Retina (tissue), 1 donor: ENCODE measurements at regions not wholly inside any gene's neighbourhood (a gene's known extent, or its start where the extent isn't known, plus 50 kb on each side); places are given as distances from the start of the nearest gene placed in this dataset.
A peak's percentile ranks its signal among the peaks of the same experiment; 100 is the strongest.

Experiments
- DNase-seq: peaks from one replicate; pipeline ENCODE4 v3.0.0-alpha.2; 2016

DNA sequence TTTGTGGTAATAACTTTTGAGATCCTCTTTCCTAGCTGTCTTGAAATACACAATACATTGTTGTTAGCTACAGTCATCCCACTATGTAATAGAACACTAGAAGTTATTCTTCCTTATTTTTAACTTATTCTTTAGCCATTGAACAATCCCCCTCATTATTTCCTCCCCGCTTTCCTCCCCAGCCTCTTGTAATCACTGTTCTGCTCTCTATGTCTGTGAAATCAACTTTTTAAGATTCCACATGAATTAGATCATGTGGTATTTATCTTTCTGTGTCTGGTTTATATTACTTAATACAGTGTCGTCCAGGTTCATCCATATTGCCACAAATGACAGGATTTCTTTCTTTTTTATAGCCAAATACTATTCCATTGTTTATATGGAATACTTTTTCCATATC lies 72.9 kb downstream of the SLC10A2 start:
- no peak for DNase-seq

GRCh38 chr13:102984210-102984609 lies 82.0 kb downstream of the SLC10A2 start:
- no peak for DNase-seq

DNA sequence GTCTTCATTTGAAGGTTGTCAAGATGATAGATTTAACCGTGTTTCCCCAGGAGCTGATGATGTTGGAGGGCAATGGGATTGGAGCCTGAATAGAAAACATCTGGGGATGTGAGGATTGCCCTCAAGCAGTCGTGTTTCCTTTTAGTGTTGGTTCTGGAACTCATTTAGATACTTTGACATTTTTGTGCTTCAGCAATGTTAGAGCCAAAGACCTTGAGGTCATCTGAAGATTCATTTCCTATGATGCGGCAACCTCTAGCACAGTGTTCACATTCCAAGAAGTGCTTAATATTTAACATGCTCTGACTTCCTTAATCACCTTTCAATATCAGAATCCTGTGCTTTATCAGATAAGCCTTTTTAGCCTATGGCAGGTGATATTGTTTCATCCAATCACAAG lies 82.7 kb downstream of the SLC10A2 start:
- DNase-seq: no peak

- DNase-seq: no peak
These were observed 85.8 kb downstream of the SLC10A2 start for GRCh38 chr13:102980331-102980982.

- no peak for DNase-seq
These were observed 88.0 kb downstream of the SLC10A2 start for GRCh38 chr13:102978168-102978567.

GRCh38 chr13:102977471-102977870 lies 88.7 kb downstream of the SLC10A2 start:
- no peak for DNase-seq

DNA sequence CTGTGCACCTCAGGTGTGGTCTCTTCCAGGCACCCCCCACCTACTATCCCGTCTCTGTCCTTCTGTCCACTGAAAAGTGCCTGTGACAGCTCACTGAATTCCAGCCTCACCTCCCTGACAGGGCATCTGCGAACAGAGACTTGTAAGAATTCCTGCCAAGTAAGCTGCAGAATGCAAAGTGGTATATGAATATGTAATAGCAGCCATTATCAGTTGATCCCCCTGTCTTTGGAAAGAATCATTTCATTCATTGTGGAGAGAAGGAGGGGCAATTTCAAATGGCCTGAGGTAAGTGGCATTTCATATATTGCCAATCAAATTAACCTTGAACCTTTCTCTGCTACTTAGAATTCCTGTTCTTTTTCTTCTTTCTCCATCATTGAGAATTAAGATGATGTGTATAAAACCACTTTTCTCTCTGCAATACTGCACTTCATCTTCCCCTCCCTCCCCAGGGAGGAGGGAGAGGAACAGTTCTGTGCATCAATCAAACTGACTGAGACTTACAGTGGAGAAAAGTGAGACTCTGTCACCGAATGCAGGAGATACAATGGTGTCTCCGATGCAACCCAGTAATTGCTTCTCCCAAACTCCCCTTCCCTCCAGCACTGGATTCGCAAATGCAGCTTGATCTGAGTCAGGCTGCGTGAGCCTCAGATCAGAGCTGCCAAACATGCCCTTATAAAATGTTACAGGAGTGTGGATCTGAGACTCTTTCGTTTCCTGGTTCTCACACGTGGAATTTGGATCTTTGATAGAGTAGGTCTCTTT lies 91.7 kb downstream of the SLC10A2 start:
- DNase-seq: no peak

- no peak for DNase-seq
These were observed 94.0 kb downstream of the SLC10A2 start for GRCh38 chr13:102972191-102972590.

- DNase-seq: no peak
These were observed 95.7 kb downstream of the SLC10A2 start for GRCh38 chr13:102970542-102970941.

GRCh38 chr13:102968572-102969228 lies 97.5 kb downstream of the SLC10A2 start:
- no peak for DNase-seq

- DNase-seq: no peak
These were observed 100.4 kb downstream of the SLC10A2 start for GRCh38 chr13:102965802-102966201.

- DNase-seq: no peak
These were observed 103.8 kb downstream of the SLC10A2 start for GRCh38 chr13:102962430-102962829.

GRCh38 chr13:102960959-102961358 lies 105.3 kb downstream of the SLC10A2 start:
- no peak for DNase-seq

DNA sequence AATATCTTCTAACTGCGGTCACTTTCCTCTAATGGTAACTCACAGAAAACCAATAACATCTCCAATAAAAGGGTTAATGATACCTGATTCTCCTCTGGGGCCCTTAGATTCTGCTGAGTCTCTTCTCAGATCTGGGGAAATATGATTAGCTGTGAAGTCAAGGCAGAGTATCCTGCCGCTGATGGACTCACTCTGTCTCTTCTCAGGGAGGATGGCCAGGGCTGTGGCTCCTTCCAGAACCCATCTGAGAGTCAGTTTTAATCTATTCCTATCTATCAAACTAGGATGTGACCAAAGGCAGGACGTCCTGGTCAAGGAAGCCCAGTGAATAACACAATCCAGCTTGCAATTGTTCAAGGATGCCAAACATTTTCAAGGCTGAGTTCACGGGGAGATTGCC lies 109.8 kb downstream of the SLC10A2 start:
- no peak for DNase-seq

DNA sequence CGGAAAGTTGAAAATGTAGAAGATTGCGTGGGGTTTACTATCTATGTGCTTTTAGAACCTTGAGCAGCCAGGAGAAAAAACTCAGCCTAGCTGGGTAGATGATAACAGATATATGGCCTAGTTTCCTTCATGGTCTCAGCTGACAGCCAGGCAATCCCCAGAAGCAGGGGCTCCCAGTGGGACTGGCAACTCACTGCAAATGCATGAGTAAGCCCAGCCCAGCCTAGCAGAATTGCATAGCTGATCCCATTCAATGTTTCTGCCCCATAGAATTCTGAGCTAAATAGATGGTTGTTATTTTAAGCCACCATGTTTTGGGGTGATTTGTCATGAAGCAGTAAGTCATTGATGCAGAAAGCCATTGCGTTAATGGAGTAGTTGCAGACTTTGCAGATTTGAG lies 108.5 kb downstream of the ERCC5 start:
- peak; percentile 29 for DNase-seq

DNA sequence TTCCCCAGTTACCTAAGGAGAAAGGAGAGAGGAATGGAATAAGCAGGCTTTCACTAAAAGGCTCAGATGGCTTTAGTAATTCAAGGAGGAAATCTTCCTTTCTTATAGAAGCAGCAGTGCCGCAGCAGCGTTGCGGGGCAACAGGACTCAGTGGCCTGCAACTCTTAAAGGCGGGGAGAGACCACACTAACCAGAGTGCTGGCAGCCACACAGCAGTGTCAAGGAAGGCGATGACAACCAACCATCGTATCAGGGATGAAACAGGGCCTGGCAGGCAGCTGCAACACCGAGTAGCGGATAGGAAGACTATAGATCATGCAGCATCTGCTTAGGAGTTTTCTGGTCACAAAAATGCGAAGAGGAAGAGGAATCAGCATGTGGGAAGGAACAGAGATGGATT lies 106.0 kb downstream of the ERCC5 start:
- no peak for DNase-seq

DNA sequence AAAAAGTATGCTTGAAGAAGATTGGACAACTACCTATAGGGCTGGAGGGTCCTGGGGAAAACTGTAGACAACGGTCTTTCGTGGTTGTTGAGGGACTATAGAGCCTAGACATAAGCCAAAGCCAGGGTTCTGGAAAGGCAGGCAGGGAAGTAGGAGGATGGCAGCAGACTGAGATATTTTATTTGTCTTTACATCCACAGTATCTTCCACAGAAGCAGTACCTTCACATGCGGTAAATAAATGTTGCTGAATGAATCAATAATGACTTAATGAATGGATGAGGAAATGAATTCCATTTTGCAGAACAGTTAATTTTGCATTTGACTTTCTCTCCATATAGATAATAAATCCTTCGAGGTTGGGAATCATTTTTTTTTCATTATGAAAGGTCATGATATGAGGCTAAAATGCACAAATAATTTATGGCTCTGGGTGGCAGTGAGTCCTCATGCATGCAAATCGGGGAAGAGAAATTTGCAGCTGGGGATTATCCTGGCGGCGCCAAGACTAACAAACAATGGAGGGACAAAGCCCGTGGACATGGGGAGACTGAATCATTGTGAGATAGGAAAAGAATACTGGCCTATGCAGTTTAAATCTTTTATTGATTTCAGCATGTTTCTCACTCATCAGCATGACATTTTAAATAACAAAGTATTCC lies 102.0 kb downstream of the ERCC5 start:
- DNase-seq: peak; percentile 55

DNA sequence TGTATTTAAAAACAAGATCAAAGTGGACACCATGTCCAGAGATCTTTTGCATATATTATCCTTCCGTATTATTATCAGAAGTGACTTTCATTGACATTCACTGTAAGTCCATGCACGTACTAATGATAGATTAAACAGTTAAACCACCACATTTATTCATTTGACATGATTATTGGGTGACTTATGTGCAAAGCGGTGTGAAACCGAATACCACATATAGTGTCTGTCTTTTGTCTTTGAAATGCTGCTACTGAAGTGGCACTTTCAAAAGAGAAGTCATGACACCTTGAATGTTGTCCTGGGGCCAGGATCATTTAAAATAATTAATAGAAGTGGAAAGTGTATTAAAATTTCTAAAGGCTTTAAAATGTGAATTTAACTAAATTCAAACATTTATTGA lies 100.1 kb downstream of the ERCC5 start:
- no peak for DNase-seq

GRCh38 chr13:102945324-102945815 lies 99.5 kb downstream of the ERCC5 start:
- no peak for DNase-seq

- DNase-seq: no peak
These were observed 99.0 kb downstream of the ERCC5 start for GRCh38 chr13:102944821-102945220.

DNA sequence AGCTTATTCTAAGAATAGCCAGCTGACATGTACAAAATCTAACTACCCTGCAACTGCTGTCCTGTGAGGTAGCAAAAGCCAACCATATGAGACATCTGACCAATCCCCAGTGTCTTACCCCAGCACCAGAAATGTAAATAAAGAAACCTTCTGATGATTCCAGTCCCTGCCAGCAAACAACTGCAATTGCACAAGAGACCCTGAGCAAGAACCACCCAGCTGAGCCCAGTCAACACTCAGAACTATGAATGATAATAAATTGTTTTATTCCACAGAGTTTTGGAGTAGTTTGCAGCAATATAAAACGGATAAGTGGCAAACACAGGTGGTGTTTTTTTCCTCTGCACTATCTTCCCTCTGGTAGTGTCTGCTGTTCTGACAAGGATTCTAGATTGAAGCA lies 94.9 kb downstream of the ERCC5 start:
- DNase-seq: no peak

- no peak for DNase-seq
These were observed 94.3 kb downstream of the ERCC5 start for GRCh38 chr13:102940143-102940542.

- DNase-seq: no peak
These were observed 90.1 kb downstream of the ERCC5 start for GRCh38 chr13:102935896-102936321.
